Astrocyte of the cerebellum (primary cell): ENCODE measurements at regions not wholly inside any gene's neighbourhood (a gene's known extent, or its start where the extent isn't known, plus 50 kb on each side); places are given as distances from the start of the nearest gene placed in this dataset.
"Not testable (repeated sequence)": the region's sequence is repeated elsewhere in the genome, so short reads cannot be mapped to it uniquely, and the experiment has no call there.

Source experiments
- DNase-seq: peaks from one replicate; pipeline ENCODE4 v3.0.0-alpha.2; 2011; ENCODE audit warnings: low read depth
- H3K4me3 ChIP-seq: 2 replicates; pipeline ENCODE4 v1.5.1; 2011; ENCODE audit warnings: mild to moderate bottlenecking, low read depth, low read length, moderate library complexity
- in situ Hi-C: cut with HindIII; loops from 2 replicates; pipeline ENCODE4 v1.10.0; 2017; ENCODE audit warnings: low sequenced_read_pairs
- TF ChIP-seq, protein P1 (sequence below): IDR thresholded peaks from 2 replicates; pipeline ENCODE4 v1.5.1; 2012; ENCODE audit warnings: low read length, low read depth, moderate library complexity, mild to moderate bottlenecking; ENCODE audit errors: missing control alignments

DNA sequence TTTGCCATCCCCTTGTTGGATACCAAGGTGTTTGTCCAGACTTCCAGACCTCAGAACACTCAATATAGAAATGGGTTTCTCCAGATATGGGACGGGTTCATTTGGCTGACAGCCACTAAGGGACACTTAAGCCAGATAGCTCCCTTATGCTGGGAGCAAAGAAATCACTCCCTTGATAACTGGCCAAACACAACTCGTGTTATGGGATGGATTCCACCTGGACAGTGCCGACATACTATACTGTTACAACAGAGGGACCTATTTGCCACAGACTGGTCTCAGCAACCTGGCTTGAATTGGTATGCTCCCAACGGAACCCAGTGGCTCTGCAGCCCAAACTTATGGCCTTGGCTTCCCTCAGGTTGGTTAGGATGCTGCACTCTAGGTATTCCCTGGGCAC, 114.0 kb upstream of the PLCL2 start:
- in situ Hi-C loops, result no loop called here
- DNase-seq, result no peak
- TF ChIP-seq, protein P1, sequence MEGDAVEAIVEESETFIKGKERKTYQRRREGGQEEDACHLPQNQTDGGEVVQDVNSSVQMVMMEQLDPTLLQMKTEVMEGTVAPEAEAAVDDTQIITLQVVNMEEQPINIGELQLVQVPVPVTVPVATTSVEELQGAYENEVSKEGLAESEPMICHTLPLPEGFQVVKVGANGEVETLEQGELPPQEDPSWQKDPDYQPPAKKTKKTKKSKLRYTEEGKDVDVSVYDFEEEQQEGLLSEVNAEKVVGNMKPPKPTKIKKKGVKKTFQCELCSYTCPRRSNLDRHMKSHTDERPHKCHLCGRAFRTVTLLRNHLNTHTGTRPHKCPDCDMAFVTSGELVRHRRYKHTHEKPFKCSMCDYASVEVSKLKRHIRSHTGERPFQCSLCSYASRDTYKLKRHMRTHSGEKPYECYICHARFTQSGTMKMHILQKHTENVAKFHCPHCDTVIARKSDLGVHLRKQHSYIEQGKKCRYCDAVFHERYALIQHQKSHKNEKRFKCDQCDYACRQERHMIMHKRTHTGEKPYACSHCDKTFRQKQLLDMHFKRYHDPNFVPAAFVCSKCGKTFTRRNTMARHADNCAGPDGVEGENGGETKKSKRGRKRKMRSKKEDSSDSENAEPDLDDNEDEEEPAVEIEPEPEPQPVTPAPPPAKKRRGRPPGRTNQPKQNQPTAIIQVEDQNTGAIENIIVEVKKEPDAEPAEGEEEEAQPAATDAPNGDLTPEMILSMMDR, result no peak

DNA sequence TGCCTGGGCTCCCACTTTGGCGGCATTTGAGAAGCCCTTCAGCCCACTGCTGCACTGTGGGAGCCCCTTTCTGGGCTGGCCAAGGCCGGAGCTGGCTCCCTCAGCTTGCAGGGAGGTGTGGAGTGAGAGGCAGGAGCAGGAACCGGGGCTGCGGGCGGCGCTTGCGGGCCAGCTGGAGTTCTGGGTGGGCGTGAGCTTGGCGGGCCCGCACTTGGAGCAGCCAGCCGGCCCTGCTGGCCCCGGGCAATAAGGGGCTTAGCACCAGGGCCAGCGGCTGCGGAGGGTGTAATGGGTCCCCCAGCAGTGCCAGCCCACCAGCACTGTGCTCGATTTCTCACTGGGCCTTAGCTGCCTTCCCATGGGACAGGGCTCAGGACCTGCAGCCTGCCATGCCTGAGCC, 111.2 kb upstream of the PLCL2 start:
- in situ Hi-C loops, DNase-seq, H3K4me3 ChIP-seq: not testable (repeated sequence)

More for the DNA sequence above, 114.0 kb upstream of the PLCL2 start:
- H3K4me3 ChIP-seq, result no peak overlapping the region

DNA sequence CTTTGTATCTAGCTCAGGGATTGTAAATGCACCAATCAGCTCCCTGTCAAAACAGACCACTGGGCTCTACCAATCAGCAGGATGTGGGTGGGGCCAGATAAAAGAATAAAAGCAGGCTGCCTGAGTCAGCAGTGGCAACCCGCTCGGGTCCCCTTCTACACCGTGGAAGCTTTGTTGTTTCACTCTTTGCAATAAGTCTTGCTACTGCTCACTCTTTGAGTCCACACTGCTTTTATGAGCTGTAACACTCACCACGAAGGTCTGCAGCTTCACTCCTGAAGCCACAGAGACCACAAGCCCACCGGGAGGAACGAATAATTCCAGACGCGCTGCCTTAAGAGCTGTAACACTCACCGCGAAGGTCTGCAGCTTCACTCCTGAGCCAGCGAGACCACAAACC, 110.2 kb upstream of the PLCL2 start:
- in situ Hi-C loops, H3K4me3 ChIP-seq, DNase-seq: not testable (repeated sequence)

DNA sequence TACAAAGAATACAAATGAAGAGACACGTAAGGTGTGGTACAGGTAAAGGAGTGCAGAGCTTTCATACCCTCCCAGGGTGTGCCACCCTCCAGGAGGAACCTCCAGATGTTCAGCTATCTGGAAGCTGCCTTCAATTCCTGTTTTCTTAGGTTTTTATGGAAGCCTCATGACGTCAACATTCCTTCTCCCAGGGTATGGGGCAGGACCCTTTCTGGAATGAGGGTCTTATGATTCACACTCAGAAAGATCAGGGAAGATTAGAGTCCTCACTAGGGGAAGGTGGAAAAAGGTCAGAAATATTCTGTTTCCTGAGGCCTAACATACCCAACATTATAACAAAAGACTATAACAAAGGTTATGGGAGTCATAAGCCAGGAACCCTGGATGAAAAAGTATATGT, 99.8 kb upstream of the PLCL2 start:
- TF ChIP-seq, protein P1, result no peak
- in situ Hi-C loops, result no loop called here
- no peak for DNase-seq
- H3K4me3 ChIP-seq, result no peak overlapping the region

DNA sequence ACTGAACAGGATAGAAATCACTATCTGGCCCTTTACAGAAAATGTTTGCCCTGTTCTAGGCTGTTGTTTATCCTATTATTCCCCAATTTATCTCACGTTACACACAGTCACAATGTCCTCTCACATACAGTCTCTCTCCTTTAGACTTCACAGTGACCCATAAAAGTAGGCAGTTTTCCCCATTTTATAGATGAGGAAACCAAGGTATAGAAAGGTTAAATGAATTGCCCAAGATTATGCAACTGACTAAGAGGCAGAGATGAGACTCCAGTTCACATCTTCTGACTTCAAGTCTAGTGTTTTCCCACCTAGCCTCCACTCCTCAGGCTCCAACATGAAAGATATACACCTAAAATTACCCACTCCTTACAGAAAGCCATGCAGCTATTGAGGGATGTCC, 99.3 kb upstream of the PLCL2 start:
- TF ChIP-seq, protein P1, result no peak
- in situ Hi-C loops, result no loop called here
- DNase-seq, result no peak
- H3K4me3 ChIP-seq, result no peak overlapping the region

DNA sequence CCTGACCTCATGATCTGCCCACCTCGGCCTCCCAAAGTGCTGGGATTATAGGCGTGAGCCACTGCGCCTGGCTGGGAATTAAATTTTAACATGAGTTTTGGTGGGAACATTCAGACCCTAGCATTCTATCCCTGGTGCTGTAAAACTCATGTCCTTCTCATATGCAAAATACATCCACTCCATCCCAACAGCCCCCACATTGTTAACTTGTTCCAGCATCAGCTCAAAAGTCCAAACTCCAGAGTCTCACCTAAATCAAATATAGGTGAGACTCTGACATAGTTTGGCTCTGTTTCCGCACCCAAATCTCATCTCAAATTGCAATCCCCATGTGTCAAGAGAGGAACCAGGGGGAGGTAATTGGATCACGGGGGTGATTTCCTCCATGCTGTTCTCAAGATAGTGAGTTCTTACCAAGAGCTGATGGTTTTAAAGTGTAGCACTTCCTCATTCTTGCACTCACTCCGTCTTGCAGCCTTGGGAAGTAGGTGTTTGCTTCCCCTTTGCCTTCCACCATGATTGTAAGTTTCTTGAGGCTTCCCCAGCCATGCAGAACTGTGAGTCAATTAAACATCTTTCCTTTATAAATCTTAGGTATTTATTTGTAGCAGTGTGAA, 96.2 kb upstream of the PLCL2 start:
- no peak overlapping the region for H3K4me3 ChIP-seq
- no peak for DNase-seq
- TF ChIP-seq, protein P1, result no peak
- in situ Hi-C loops, result no loop called here

DNA sequence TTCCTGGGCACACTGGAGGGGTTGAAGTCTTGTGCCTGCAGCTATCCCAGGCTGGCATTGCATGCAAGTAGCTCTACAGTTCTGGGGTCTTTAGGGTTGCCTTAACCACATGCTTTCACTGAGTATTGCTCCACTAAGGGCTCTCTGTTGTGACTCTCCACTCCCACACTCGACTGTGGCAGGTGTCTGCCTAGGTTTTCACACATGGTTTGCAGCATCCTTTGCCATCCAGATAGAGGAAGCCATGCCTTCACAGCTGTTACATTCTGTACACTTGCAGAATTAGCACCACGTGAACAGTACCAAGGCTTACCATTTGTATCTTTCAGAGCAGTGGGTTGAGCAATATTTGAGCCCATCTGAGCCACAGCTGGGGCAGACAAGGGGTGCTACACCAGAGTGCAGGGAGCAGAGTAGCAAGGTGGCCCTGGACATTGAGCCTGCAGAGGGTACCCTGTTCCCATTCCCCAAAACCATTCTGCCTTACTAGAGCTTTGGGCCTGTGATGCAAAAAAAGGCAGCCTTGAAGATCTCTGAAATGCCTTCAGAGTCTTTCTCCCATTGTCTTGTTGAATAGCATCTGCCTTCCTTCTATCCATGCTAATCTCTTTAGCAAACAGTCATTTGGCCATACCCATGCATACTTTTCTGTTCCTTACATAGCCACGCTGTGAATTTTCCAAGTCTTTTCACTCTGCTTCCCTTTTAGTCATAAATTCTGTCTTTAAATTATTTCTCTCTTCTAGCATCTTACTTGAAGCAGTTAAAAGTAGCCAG, 95.2 kb upstream of the PLCL2 start:
- H3K4me3 ChIP-seq, result no peak overlapping the region
- in situ Hi-C loops, result no loop called here
- no peak for DNase-seq
- TF ChIP-seq, protein P1, result no peak
